Endothelial cell of umbilical vein (primary cell): ENCODE measurements at regions not wholly inside any gene's neighbourhood (a gene's known extent, or its start where the extent isn't known, plus 50 kb on each side); places are given as distances from the start of the nearest gene placed in this dataset.

Source experiments
- BruUV-seq: library from RNA; stranded (reverse); fragments of 400-500 nt; replicated peaks from 2 replicates; lab custom pipeline; 2021; lab: Mats Ljungman, UMichigan
- CTCF ChIA-PET: fragments of 300-600, 350-600 bp; sonication (Branson Sonifier 250); formaldehyde crosslinking; loops from one replicate; lab custom pipeline; 2021; ENCODE audit warnings: antibody characterized with exemption, inconsistent platforms; lab: Charles Lee
- POLR2A ChIA-PET: fragments of 300-600, 350-600 bp; sonication (Branson Sonifier 250); formaldehyde crosslinking; loops from one replicate; lab custom pipeline; 2021; ENCODE audit warnings: antibody characterized with exemption, inconsistent platforms; lab: Charles Lee
- DNase-seq: peaks from one replicate; pipeline ENCODE4 v3.0.0-alpha.2; 2011; ENCODE audit warnings: low read depth, low spot score
- FAIRE-seq: peaks from 2 replicates; lab custom pipeline; 2011; peaks lifted over from hg19 to GRCh38; lab: Jason Lieb, UNC
- H2AFZ ChIP-seq: 2 replicates; pipeline ENCODE4 v1.6.0; 2012; ENCODE audit warnings: low read depth, low read length, control low read depth, inconsistent platforms
- H3K27ac ChIP-seq: 2 replicates; pipeline ENCODE4 v1.5.1; 2011; ENCODE audit warnings: low read depth, mild to moderate bottlenecking, control low read depth, low read length, moderate library complexity; ENCODE audit not compliant: insufficient read depth
- H3K27me3 ChIP-seq, 2 experiments: 2 replicates each; pipeline versions ENCODE4 v1.6.0 to v1.6.1; 2011; ENCODE audit warnings: low read length in 2 of 2, mixed read lengths in 1 of 2; ENCODE audit not compliant: control insufficient read depth in 2 of 2, insufficient read depth in 2 of 2
- H3K36me3 ChIP-seq, 2 experiments: 2 replicates in 1 of 2; 3 replicates in 1 of 2; pipeline ENCODE4 v1.5.1; 2011; ENCODE audit warnings: low read length in 2 of 2, mild to moderate bottlenecking in 1 of 2, moderate library complexity in 1 of 2; ENCODE audit not compliant: control insufficient read depth in 2 of 2, insufficient read depth in 2 of 2; ENCODE audit errors: extremely low read depth in 1 of 2
- H3K4me1 ChIP-seq: 3 replicates; pipeline ENCODE4 v1.5.1; 2011; ENCODE audit warnings: mild to moderate bottlenecking, low read length; ENCODE audit not compliant: control insufficient read depth, insufficient read depth; ENCODE audit errors: extremely low read depth
- H3K4me2 ChIP-seq: 2 replicates; pipeline ENCODE4 v1.6.1; 2011; ENCODE audit warnings: low read length, control low read depth, mixed read lengths; ENCODE audit not compliant: insufficient read depth
- H3K4me3 ChIP-seq, 3 experiments: fragments of 200-600 bp in 1 of 3; sonication (generic), shearing (Covaris generic) in 1 of 3; replicated peaks in 1 of 3; 2 replicates each; pipeline ENCODE4 v1.5.1; 2011 to 2016; ENCODE audit warnings: control low read depth in 3 of 3, low read length in 3 of 3, mild to moderate bottlenecking in 2 of 3, inconsistent platforms in 1 of 3, low read depth in 1 of 3, moderate library complexity in 1 of 3; ENCODE audit not compliant: insufficient read depth in 1 of 3
- H3K79me2 ChIP-seq: 2 replicates; pipeline ENCODE4 v1.6.0; 2012; ENCODE audit warnings: low read length, inconsistent platforms; ENCODE audit not compliant: control insufficient read depth, insufficient read depth
- H3K9ac ChIP-seq: replicated peaks from 2 replicates; pipeline ENCODE3; 2011; ENCODE audit warnings: low read length, control low read depth; ENCODE audit not compliant: insufficient read depth; ENCODE audit errors: extremely low read depth
- H3K9me1 ChIP-seq: replicated peaks from 3 replicates; pipeline ENCODE4 v1.6.0; 2011; ENCODE audit warnings: mild to moderate bottlenecking, low read length; ENCODE audit not compliant: control insufficient read depth, insufficient read depth; ENCODE audit errors: extremely low read depth
- H3K9me3 ChIP-seq: replicated peaks from 2 replicates; pipeline ENCODE4 v1.5.1; 2012; ENCODE audit warnings: low read length, inconsistent platforms; ENCODE audit not compliant: control insufficient read depth, insufficient read depth
- H4K20me1 ChIP-seq: replicated peaks from 2 replicates; pipeline ENCODE3; 2011; ENCODE audit warnings: mild to moderate bottlenecking, low read length; ENCODE audit not compliant: control insufficient read depth, insufficient read depth; ENCODE audit errors: extremely low read depth
- EZH2 ChIP-seq: IDR thresholded peaks from 2 replicates; pipeline ENCODE4 v1.6.1; 2012; ENCODE audit warnings: borderline replicate concordance, low read depth, mild to moderate bottlenecking, moderate library complexity, low read length, inconsistent platforms; ENCODE audit not compliant: severe bottlenecking
- FOS ChIP-seq: IDR thresholded peaks from 2 replicates; pipeline ENCODE4 v1.6.1; 2011; ENCODE audit warnings: mild to moderate bottlenecking, low read length, moderate library complexity, borderline replicate concordance; ENCODE audit not compliant: insufficient read depth
- GATA2 ChIP-seq: IDR thresholded peaks from 2 replicates; pipeline ENCODE4 v1.7.0; 2011; ENCODE audit warnings: low read depth, mild to moderate bottlenecking, moderate library complexity, mixed read lengths, low read length; ENCODE audit not compliant: insufficient read length, insufficient read depth
- JUN ChIP-seq: IDR thresholded peaks from 2 replicates; pipeline ENCODE4 v1.6.1; 2011; ENCODE audit warnings: borderline replicate concordance, low read depth; ENCODE audit not compliant: insufficient read length, insufficient read depth
- MYC ChIP-seq: IDR thresholded peaks from one replicate; pipeline ENCODE4 v1.6.1; 2011; ENCODE audit warnings: mild to moderate bottlenecking, low read depth, low read length
- POLR2A ChIP-seq: IDR thresholded peaks from 2 replicates; pipeline ENCODE4 v1.6.1; 2012; ENCODE audit warnings: low read depth, mild to moderate bottlenecking, control low read depth, low read length
- POLR2AphosphoS5 ChIP-seq: IDR thresholded peaks from 2 replicates; pipeline ENCODE4 v1.6.1; 2012; ENCODE audit warnings: low read depth, mild to moderate bottlenecking, control low read depth, low read length, moderate library complexity; ENCODE audit not compliant: insufficient read depth
- dilution Hi-C: fragments of 300-500 bp; cut with MboI; formaldehyde crosslinking; loops from one replicate; pipeline ENCODE4 v1.15.0; 2019; ENCODE audit warnings: low sequenced_read_pairs; ENCODE audit not compliant: extremely low pct_ligation_motif_present
- intact Hi-C: fragments of 100-400 bp; cut with micrococcal nuclease; formaldehyde crosslinking; loops from one replicate; pipeline ENCODE4 v1.10.0; 2022
- TF ChIP-seq, protein P1 (sequence below): IDR thresholded peaks from 2 replicates; pipeline ENCODE4 v1.6.1; 2011; ENCODE audit not compliant: insufficient read depth, insufficient read length
- TF ChIP-seq, protein P2 (sequence below), 2 donors: IDR thresholded peaks; 1 replicate in 1 of 2; 2 replicates in 1 of 2; pipeline ENCODE4 v1.5.1; 2011; ENCODE audit warnings: low read length in 2 of 2, mild to moderate bottlenecking in 2 of 2, moderate library complexity in 2 of 2, control low read depth in 1 of 2, inconsistent platforms in 1 of 2, low read depth in 1 of 2; ENCODE audit not compliant: insufficient read depth in 1 of 2; ENCODE audit errors: extremely low read depth in 1 of 2

DNA sequence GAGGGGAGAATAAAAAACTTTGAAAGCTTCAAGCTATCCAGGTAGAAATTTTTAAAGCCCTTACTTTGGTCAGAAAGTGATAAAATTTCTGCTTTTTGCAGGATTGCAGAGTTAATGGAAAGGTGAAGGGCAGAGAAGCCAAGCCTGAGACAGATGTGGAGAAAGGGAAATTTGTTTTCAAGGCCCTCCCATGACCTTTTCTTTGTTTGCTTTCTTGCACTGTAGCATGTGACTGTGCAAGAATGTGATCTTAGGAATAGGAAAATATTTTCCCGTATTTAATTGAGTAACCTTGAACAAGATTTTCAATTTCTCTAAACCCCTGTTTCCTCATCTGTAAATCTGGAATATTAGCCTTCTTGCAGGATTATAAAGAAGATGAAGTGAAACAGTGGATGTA is 307.2 kb downstream of the PPARGC1A start:
- no peak overlapping the region for H3K4me3 ChIP-seq
- POLR2A ChIA-PET = no interaction called here
- no peak overlapping the region for H3K4me2 ChIP-seq
- dilution Hi-C loops (no loop called here), intact Hi-C loops (no loop called here)
- H3K9me3 ChIP-seq = no peaks in the 10 kb centered on the region
- H3K4me1 ChIP-seq = no peaks in the 10 kb centered on the region
- no peak overlapping the region for H2AFZ ChIP-seq
- H3K27me3 ChIP-seq = no peaks in the 10 kb centered on the region
- TF ChIP-seq MYC = no peak
- TF ChIP-seq, protein P1, sequence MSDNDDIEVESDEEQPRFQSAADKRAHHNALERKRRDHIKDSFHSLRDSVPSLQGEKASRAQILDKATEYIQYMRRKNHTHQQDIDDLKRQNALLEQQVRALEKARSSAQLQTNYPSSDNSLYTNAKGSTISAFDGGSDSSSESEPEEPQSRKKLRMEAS = no peak
- TF ChIP-seq POLR2A = no peak
- TF ChIP-seq POLR2AphosphoS5 = no peak
- no peak for TF ChIP-seq JUN
- no peak for TF ChIP-seq GATA2
- no peak for TF ChIP-seq FOS
- TF ChIP-seq, protein P2, sequence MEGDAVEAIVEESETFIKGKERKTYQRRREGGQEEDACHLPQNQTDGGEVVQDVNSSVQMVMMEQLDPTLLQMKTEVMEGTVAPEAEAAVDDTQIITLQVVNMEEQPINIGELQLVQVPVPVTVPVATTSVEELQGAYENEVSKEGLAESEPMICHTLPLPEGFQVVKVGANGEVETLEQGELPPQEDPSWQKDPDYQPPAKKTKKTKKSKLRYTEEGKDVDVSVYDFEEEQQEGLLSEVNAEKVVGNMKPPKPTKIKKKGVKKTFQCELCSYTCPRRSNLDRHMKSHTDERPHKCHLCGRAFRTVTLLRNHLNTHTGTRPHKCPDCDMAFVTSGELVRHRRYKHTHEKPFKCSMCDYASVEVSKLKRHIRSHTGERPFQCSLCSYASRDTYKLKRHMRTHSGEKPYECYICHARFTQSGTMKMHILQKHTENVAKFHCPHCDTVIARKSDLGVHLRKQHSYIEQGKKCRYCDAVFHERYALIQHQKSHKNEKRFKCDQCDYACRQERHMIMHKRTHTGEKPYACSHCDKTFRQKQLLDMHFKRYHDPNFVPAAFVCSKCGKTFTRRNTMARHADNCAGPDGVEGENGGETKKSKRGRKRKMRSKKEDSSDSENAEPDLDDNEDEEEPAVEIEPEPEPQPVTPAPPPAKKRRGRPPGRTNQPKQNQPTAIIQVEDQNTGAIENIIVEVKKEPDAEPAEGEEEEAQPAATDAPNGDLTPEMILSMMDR (IDR thresholded peaks at IDR 0.05; ENCODE audit: extremely low read depth in 1 of 2, insufficient read depth in 1 of 2, low read depth in 1 of 2, low read length in 2 of 2) = no peak
- no peak for TF ChIP-seq EZH2
- CTCF ChIA-PET = no interaction called here
- no TSS peak for BruUV-seq
- H3K79me2 ChIP-seq = no peaks in the 10 kb centered on the region
- H3K9ac ChIP-seq = no peak overlapping the region
- no peaks in the 10 kb centered on the region for H3K36me3 ChIP-seq
- no peaks in the 10 kb centered on the region for H3K9me1 ChIP-seq
- no peaks in the 10 kb centered on the region for H4K20me1 ChIP-seq
- H3K27ac ChIP-seq = no peak overlapping the region
- no peak for DNase-seq
- FAIRE-seq = no peak
